GM12892 (cell line): ENCODE measurements at regions not wholly inside any gene's neighbourhood (a gene's known extent, or its start where the extent isn't known, plus 50 kb on each side); places are given as distances from the start of the nearest gene placed in this dataset.

ENCODE experiments used
- POLR2A ChIP-seq: IDR thresholded peaks from 2 replicates; pipeline ENCODE4 v1.6.1; 2011; ENCODE audit warnings: low read depth, low read length, control low read depth
- POLR2AphosphoS5 ChIP-seq: IDR thresholded peaks from 2 replicates; pipeline ENCODE4 v1.6.1; 2011; ENCODE audit warnings: low read depth, low read length, control low read depth

GRCh38 chr2:239566995-239567568 is 166.3 kb upstream of the HDAC4 start:
- no peak for TF ChIP-seq POLR2A
- no peak for TF ChIP-seq POLR2AphosphoS5
